Naive B cell (primary cell): ENCODE measurements at regions not wholly inside any gene's neighbourhood (a gene's known extent, or its start where the extent isn't known, plus 50 kb on each side); places are given as distances from the start of the nearest gene placed in this dataset.
"Not testable (repeated sequence)": the region's sequence is repeated elsewhere in the genome, so short reads cannot be mapped to it uniquely, and the experiment has no call there.

ENCODE experiments used
- ATAC-seq, 2 donors: fragments of 150-1000 bp; cut with Tn5 transposase; 2 replicates each; pipeline ENCODE4 v1.10.0; 2021; ENCODE audit warnings: low read depth in 2 of 2, mild to moderate bottlenecking in 2 of 2, moderate library complexity in 2 of 2
- DNase-seq: peaks from one replicate; pipeline ENCODE4 v3.0.0; 2022
- H3K27ac Mint-ChIP-seq, 6 donors: one replicate each; pipeline ENCODE4 v1.8.0; 2020 to 2022; ENCODE audit warnings: mild to moderate bottlenecking in 6 of 6, mixed read lengths in 6 of 6, moderate library complexity in 5 of 6, inconsistent platforms in 2 of 6
- H3K27me3 Mint-ChIP-seq, 3 donors: one replicate each; pipeline ENCODE4 v1.8.0; 2021 to 2022; ENCODE audit warnings: mixed read lengths in 3 of 3, mild to moderate bottlenecking in 1 of 3
- H3K36me3 Mint-ChIP-seq, 2 donors: one replicate each; pipeline ENCODE4 v1.8.0; 2020 to 2022; ENCODE audit warnings: mixed read lengths in 2 of 2, inconsistent platforms in 1 of 2, mild to moderate bottlenecking in 1 of 2
- H3K4me1 Mint-ChIP-seq, 3 donors: one replicate each; pipeline ENCODE4 v1.8.0; 2020 to 2022; ENCODE audit warnings: mixed read lengths in 3 of 3, inconsistent platforms in 1 of 3, mild to moderate bottlenecking in 1 of 3, moderate library complexity in 1 of 3
- H3K4me3 Mint-ChIP-seq, 8 donors: one replicate each; pipeline ENCODE4 v1.8.0; 2020 to 2022; ENCODE audit warnings: mild to moderate bottlenecking in 8 of 8, mixed read lengths in 8 of 8, moderate library complexity in 8 of 8, inconsistent platforms in 2 of 8
- H3K9me3 Mint-ChIP-seq, 7 donors: one replicate each; pipeline ENCODE4 v1.8.0; 2020 to 2022; ENCODE audit warnings: mixed read lengths in 7 of 7, mild to moderate bottlenecking in 5 of 7, inconsistent platforms in 2 of 7, moderate library complexity in 1 of 7

GRCh38 chr4:65007841-65008439, 598.7 kb upstream of the TECRL start:
- Mint-ChIP-seq H3K36me3 (no peaks in the 10 kb centered on the region), H3K27ac (no peak overlapping the region), H3K4me3 (no peak overlapping the region), H3K27me3 (no peaks in the 10 kb centered on the region), H3K9me3 (no peaks in the 10 kb centered on the region), H3K4me1 (no peaks in the 10 kb centered on the region)
- ATAC-seq (no peak), DNase-seq (no peak)

GRCh38 chr4:64975177-64975576, 565.9 kb upstream of the TECRL start:
- no peak for ATAC-seq
- DNase-seq: no peak
- H3K27ac Mint-ChIP-seq: no peak overlapping the region
- H3K36me3 Mint-ChIP-seq: no peaks in the 10 kb centered on the region
- H3K27me3 Mint-ChIP-seq: no peaks in the 10 kb centered on the region
- peaks cover 1 to 5% (median 3%) of the 10 kb centered on the region in 7 donors for H3K9me3 Mint-ChIP-seq
- no peak overlapping the region for H3K4me3 Mint-ChIP-seq
- H3K4me1 Mint-ChIP-seq: no peaks in the 10 kb centered on the region

DNA sequence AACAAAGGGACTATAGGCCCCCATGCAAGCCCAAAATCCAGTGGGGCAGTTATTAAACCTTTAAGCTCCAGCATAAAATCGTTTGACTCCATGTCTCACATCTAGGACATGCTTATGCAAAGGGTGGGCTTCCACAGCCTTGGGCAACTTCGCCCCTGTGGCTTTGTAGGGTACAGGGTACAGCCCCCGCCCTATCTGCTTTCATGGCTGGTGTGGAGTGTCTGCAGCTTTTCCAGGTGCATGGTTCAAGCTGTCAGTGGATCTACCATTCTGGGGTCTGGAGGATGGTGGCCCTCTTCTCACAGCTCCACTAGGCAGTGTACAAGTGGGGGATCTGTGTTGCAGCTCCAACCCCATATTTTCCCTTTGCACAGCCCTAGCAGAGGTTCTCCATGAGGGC, 559.8 kb upstream of the TECRL start:
- no peaks in the 10 kb centered on the region for H3K4me1 Mint-ChIP-seq
- H3K36me3 Mint-ChIP-seq: no peaks in the 10 kb centered on the region
- DNase-seq: no peak
- ATAC-seq: no peak
- H3K4me3 Mint-ChIP-seq: no peak overlapping the region
- H3K9me3 Mint-ChIP-seq: peaks cover 4 to 12% (median 6%) of the 10 kb centered on the region in 7 donors
- H3K27ac Mint-ChIP-seq: no peak overlapping the region
- no peaks in the 10 kb centered on the region for H3K27me3 Mint-ChIP-seq

DNA sequence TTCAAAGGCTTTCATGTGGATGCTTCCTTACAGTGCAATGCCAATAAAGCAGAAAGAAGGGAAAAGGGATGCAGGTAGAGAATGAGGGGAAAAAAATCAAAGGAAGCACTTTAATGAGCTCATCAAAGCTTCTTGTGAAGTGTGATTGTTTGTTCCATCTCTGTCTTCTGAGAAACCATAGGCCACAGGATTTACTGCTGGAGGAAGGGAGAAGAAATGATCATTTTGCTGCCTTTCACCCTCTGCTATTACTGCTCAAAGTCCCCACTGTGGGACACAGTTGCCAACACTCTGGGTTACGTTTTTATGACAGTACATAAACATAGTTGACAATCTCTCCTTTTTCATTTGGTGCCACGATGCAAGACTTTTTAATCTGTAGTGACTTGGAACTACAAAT, 558.0 kb upstream of the TECRL start:
- Mint-ChIP-seq H3K27ac (no peak overlapping the region), H3K36me3 (no peaks in the 10 kb centered on the region), H3K9me3 (peaks cover 3 to 12% (median 6%) of the 10 kb centered on the region in 7 donors), H3K27me3 (no peaks in the 10 kb centered on the region), H3K4me3 (no peak overlapping the region), H3K4me1 (no peaks in the 10 kb centered on the region)
- DNase-seq (no peak), ATAC-seq (no peak)

DNA sequence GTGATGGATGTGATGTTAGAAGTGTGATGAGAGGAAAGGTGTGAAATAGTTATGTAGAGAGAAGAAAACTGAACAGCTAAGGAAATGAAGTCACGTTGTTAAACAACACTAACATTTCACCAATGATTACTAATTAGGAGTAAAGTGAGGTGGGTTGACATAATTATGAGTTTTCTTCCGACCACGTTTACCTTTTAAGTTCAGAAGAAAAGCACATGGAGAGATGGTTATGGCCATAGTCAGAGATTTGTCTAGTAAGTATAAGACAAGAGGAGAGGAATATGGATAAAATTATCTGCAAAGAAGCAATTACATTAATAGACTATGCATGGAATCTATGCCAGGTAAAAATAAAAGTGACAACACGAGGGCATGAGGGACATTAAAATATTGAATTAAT, 551.3 kb upstream of the TECRL start:
- Mint-ChIP-seq H3K36me3 (no peaks in the 10 kb centered on the region), H3K27me3 (no peaks in the 10 kb centered on the region), H3K27ac (no peak overlapping the region), H3K4me3 (no peak overlapping the region), H3K9me3 (peaks cover 0 to 14% (median 12%) of the 10 kb centered on the region in 7 donors), H3K4me1 (no peaks in the 10 kb centered on the region)
- DNase-seq (no peak), ATAC-seq (no peak)

GRCh38 chr4:64940698-64941097, 531.4 kb upstream of the TECRL start:
- H3K27ac Mint-ChIP-seq: no peak overlapping the region
- no peak overlapping the region for H3K4me3 Mint-ChIP-seq
- H3K27me3 Mint-ChIP-seq: no peaks in the 10 kb centered on the region
- DNase-seq (no peak), ATAC-seq (no peak)
- H3K4me1 Mint-ChIP-seq: no peaks in the 10 kb centered on the region
- no peaks in the 10 kb centered on the region for H3K36me3 Mint-ChIP-seq
- peaks cover 0 to 6% (median 3%) of the 10 kb centered on the region in 7 donors for H3K9me3 Mint-ChIP-seq

- Mint-ChIP-seq H3K36me3 (no peaks in the 10 kb centered on the region), H3K4me3 (no peak overlapping the region), H3K9me3 (peaks cover 0 to 6% (median 3%) of the 10 kb centered on the region in 7 donors), H3K27me3 (no peaks in the 10 kb centered on the region), H3K27ac (no peak overlapping the region), H3K4me1 (no peaks in the 10 kb centered on the region)
- ATAC-seq (no peak), DNase-seq (no peak)
Measured at GRCh38 chr4:64935469-64936001, 526.3 kb upstream of the TECRL start.

DNA sequence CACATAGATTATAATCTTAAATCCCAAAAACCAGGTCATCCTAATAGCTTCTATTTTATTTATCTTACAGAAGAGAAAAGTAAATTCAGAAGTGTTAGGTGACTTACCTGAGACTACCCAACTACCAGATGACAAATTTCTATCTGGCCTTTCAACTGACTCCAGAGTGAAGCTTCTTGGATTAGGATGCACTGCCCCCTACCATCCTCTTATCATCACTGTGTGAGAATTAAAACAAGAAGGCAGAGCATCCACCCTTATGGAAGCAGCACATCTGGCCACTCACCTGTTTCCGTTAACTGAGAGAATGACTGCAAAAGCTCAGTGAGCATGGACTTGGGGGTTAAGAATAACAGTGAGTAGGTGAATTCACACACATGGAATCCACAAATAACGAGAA, 502.6 kb upstream of the TECRL start:
- Mint-ChIP-seq H3K36me3 (no peaks in the 10 kb centered on the region), H3K4me1 (no peaks in the 10 kb centered on the region), H3K27ac (no peak overlapping the region), H3K27me3 (no peaks in the 10 kb centered on the region), H3K4me3 (no peak overlapping the region), H3K9me3 (peaks cover 0 to 13% (median 3%) of the 10 kb centered on the region in 7 donors)
- ATAC-seq: no peak
- DNase-seq: no peak

DNA sequence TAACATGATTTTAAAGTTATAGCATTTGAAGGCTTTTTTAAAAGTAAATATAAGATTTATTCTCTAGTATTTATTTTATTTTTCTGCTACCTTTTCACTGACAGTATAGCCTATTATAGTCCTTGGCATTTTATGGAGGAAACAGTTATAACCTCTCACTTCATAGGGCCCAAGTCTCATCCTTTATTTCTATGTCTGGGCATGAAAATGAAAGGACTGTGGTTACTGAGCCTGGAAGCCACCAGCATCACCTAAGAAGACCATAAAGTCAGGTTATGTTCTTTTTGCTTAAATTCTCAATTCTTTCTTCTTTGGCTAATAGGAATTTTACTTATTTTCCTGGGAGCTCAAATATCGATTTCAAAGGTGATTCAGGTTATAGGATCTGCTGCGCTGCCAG, 494.7 kb upstream of the TECRL start:
- DNase-seq: no peak
- no peak overlapping the region for H3K4me3 Mint-ChIP-seq
- no peak overlapping the region for H3K27ac Mint-ChIP-seq
- H3K4me1 Mint-ChIP-seq: no peaks in the 10 kb centered on the region
- no peak for ATAC-seq
- peaks cover 0 to 13% (median 0%) of the 10 kb centered on the region in 7 donors for H3K9me3 Mint-ChIP-seq
- no peaks in the 10 kb centered on the region for H3K36me3 Mint-ChIP-seq
- H3K27me3 Mint-ChIP-seq: no peaks in the 10 kb centered on the region

GRCh38 chr4:64899563-64899962, 490.3 kb upstream of the TECRL start:
- no peak overlapping the region for H3K4me3 Mint-ChIP-seq
- ATAC-seq (no peak), DNase-seq (no peak)
- no peak overlapping the region for H3K27ac Mint-ChIP-seq
- H3K4me1 Mint-ChIP-seq: no peaks in the 10 kb centered on the region
- no peaks in the 10 kb centered on the region for H3K27me3 Mint-ChIP-seq
- H3K36me3 Mint-ChIP-seq: no peaks in the 10 kb centered on the region
- H3K9me3 Mint-ChIP-seq: peaks cover 0 to 4% (median 0%) of the 10 kb centered on the region in 7 donors

DNA sequence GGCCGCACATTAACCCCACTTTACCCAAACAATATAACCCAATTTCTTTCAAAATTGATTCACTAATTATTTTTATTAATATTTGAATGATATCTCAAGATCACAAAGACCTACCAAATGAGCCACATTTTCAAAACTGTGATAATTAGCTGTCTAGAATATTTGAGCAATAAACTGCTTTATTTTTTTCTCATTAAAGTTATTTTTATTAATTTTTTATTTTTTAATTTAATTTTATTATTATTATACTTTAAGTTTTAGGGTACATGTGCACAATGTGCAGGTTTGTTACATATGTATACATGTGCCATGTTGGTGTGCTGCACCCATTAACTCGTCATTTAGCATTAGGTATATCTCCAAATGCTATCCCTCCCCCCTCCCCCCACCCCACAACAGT, 489.8 kb upstream of the TECRL start:
- H3K36me3 Mint-ChIP-seq, H3K4me3 Mint-ChIP-seq, ATAC-seq, H3K4me1 Mint-ChIP-seq, H3K9me3 Mint-ChIP-seq, H3K27me3 Mint-ChIP-seq, H3K27ac Mint-ChIP-seq, DNase-seq: not testable (repeated sequence)

DNA sequence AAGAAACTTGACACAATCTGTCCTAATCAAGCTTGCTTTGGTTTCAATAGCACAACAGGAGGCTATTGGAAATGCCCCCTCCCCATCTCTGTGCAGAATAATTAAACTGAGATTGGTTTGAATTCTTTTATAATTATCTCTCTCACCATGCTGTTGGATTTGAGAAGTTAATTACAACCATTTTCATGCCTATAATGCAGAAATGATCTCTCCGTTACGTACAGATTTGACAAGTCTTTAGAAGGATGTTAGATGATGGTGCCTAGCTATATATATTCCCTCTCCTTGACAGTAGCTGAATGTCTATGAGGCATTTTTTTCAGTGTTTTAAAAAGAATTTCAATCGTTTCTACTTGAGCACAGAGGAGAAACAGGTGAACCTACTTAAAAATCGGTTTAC, 488.4 kb upstream of the TECRL start:
- no peaks in the 10 kb centered on the region for H3K27me3 Mint-ChIP-seq
- H3K36me3 Mint-ChIP-seq: no peaks in the 10 kb centered on the region
- H3K4me3 Mint-ChIP-seq: no peak overlapping the region
- no peaks in the 10 kb centered on the region for H3K4me1 Mint-ChIP-seq
- DNase-seq (no peak), ATAC-seq (no peak)
- H3K27ac Mint-ChIP-seq: no peak overlapping the region
- peaks cover 0 to 4% (median 0%) of the 10 kb centered on the region in 7 donors for H3K9me3 Mint-ChIP-seq

DNA sequence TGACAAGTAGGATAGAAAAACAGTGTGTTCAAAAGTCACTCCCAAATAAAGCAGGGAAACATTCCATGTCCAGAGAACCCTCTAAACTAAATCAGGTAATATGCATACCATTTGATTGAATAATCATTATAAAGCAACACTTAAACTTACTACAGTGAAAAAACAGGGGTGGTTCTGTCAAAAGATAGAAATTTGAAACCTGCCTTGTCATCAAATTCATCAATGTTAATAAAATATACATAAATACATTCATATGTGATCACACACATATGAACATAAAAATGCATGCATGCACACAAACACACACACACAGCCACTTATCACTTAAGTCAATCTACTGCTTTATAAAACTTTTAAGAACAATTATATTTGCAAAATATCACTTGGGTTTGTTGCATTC, 485.8 kb upstream of the TECRL start:
- ATAC-seq: no peak
- H3K36me3 Mint-ChIP-seq: no peaks in the 10 kb centered on the region
- no peak overlapping the region for H3K4me3 Mint-ChIP-seq
- peaks cover 0 to 2% (median 0%) of the 10 kb centered on the region in 7 donors for H3K9me3 Mint-ChIP-seq
- DNase-seq: no peak
- no peaks in the 10 kb centered on the region for H3K27me3 Mint-ChIP-seq
- no peaks in the 10 kb centered on the region for H3K4me1 Mint-ChIP-seq
- no peak overlapping the region for H3K27ac Mint-ChIP-seq

DNA sequence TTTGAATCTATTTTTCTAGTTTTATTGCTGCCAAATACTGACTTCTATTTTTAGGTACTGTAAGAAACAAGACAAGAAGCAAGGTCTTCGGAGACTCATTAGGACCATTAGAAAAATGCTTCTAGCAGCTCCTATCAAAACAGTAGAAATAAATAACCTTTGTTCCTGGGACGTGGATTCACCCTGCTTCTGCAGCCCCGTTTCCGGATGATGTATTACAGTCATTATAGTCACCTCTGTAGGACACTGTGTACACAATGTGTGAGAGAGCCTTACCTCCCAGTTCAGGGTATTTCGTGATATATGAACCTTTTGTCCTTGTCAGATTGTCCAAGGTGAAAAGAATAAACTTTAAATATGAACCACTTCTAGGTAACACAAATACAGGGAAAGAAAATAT, 484.0 kb upstream of the TECRL start:
- H3K27ac Mint-ChIP-seq: no peak overlapping the region
- no peak for DNase-seq
- no peaks in the 10 kb centered on the region for H3K27me3 Mint-ChIP-seq
- no peaks in the 10 kb centered on the region for H3K36me3 Mint-ChIP-seq
- H3K4me1 Mint-ChIP-seq: no peaks in the 10 kb centered on the region
- H3K9me3 Mint-ChIP-seq: peaks cover 0 to 2% (median 0%) of the 10 kb centered on the region in 7 donors
- no peak for ATAC-seq
- H3K4me3 Mint-ChIP-seq: no peak overlapping the region
